ENCODE measurements at regions not wholly inside any gene's neighbourhood (a gene's known extent, or its start where the extent isn't known, plus 50 kb on each side); places are given as distances from the start of the nearest gene placed in this dataset.

- TF ChIP-seq CTCF (IDR thresholded peaks at IDR 0.05) (no peak), POLR2A (IDR thresholded peaks at IDR 0.05) (no peak)
These were observed 184.9 kb upstream of the SSTR1 start for GRCh38 chr14:38022775-38023174.
